GM18508 (cell line): ENCODE measurements at regions not wholly inside any gene's neighbourhood (a gene's known extent, or its start where the extent isn't known, plus 50 kb on each side); places are given as distances from the start of the nearest gene placed in this dataset.
"Not testable (repeated sequence)": the region's sequence is repeated elsewhere in the genome, so short reads cannot be mapped to it uniquely, and the experiment has no call there.

Experiments used
- ATAC-seq: cut with Tn5 transposase; IDR thresholded peaks from one replicate; pipeline ENCODE4 v1.9.1; 2021; ENCODE audit warnings: moderate number of reproducible peaks; ENCODE audit not compliant: insufficient read depth, unreplicated experiment

DNA sequence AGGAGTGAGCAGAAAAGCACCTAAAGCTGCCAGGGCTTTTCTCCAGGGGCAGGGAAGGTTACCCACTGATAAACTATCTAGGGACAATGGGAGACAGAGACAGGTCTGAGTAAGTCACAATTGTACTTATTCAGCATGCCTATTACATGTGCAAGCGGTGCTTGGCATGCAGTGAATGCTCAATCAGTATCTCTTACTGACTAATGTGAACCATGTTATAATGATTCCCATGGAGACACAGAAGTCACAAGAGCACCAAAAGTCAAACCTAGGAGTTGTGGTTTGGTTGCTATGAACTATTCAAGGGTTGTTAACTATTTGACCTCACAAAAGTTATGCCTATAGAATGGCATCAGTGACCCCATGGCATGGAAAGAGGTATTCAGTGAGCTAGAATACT is 50.0 kb upstream of the RASGRP1 start:
- ATAC-seq, result no peak

DNA sequence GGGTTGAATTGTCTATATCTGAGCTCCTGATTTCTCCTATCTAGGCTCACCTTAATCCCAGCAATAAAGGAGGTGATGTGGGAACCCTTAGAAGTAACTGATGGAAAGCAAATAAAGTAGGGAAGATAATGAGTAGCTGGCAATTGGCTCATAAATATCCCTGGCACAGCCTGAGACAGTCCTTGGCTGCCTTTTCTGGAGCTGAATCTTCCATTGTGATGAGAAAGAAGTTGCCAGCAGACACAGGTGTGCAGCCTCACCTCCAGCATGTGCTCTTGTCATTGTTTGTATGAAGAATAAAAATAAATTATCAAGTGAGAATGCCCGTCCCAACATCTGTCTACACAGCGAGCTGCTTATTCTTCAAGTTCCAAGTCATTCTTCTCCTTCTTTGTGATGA is 53.2 kb upstream of the RASGRP1 start:
- no peak for ATAC-seq

DNA sequence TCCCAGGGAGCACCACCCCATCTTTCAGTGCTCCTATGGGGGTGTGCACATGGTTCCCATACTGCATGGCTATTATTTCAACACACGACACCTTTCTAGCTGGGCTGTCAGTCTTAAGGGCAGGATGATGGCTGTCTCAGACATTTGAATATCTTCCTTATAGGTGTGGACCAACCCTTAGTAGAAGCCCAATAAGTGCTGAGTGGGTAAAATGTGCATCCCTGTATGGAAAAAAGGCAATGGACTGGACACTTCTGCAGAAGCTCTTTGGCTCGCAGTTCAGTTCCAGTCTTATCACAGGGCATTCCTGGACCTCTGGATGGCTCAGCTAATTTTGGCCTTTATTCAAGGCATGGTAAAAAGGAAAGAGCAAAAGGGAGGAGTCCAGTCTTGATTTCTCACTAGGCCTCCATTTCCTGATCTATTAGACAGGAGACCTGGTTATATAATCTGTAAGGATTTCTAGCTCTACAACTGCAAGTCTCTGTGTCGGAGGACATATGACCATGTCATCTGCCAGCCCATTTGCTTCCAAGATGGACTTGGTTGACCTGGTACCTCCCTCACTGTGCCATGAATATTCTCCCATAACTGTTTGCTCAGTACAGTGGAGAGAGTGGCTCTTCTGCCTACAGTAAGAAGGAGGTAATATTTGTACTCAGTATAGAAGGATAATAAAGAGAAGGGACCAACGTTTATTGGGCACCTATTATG is 53.8 kb upstream of the RASGRP1 start:
- ATAC-seq, result no peak

- ATAC-seq, result no peak
These were observed 55.5 kb upstream of the RASGRP1 start for GRCh38 chr15:38620098-38620497.

DNA sequence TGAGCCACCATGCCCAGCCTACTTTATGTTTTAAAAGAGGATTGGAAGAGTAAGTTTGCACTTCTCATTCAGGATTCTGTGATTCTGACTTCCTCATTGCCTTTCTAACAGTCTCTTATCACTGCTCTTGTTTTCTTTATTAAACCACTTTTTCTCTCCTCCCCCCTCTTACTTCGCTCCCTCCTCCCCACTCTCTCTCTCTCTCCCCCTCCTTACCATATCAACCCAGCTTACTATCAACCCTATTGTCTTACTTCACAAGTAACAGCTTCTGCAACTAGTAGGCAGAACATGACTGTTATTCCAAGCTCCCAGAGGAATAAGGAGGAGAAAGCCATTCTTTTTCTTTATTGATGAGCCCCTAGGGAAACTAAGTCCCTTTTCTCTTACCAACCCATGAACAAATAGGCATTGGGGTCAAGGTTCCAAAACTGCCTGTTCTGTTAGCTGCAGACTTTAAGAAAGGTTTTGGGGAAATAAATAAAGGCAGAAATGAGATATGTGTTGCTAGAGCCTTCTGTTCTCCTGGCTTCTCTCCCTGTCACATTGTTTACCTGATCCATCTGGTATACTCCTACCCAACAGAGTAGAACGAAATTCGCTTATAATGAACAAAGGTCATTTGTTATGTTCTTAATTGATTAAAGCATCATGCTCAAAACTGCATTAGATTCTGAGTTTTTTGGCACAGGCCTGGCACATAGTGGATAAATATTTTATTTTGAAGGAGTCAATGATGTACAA is 56.4 kb upstream of the RASGRP1 start:
- ATAC-seq, result no peak

- no peak for ATAC-seq
These were observed 57.7 kb upstream of the RASGRP1 start for GRCh38 chr15:38622304-38622703.

DNA sequence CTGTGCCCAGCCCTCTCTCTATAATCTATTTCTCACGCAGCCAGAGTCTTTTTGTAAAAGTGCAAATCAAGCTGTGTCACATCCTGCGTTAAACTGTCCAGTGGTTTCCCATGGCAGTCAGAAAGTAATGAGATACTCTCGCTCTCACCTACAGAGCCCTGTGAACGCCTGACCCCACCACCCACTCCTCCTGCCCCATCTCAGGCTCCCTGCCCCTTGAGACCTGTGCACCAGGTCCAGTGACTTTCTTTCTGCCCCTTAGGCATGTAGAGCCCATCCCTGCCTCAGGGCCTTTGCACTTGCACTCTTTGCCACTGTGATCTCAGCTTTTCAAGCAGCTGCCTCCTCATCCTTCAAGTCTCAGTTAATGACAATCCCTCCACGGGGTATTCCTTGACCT is 58.3 kb upstream of the RASGRP1 start:
- ATAC-seq, result no peak

DNA sequence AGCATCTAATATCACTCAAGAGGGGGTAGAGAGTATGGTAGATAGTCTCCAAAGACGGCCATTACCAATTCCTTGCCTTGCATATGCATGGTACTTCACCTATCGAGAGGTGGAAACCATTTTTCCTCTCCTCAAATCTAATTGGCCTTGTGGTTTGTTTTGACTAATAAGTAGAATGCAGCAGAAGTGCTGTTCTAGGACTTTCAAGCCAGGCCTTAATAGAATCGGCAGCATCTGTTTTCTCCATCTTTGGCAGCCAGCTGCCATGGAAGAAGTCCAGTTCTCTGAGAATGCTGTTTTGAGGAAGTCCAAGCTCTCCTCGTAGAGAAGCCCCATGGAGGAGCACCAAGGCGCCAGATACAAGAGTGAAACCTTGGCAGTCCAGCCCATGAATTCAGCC is 59.1 kb upstream of the RASGRP1 start:
- no peak for ATAC-seq

DNA sequence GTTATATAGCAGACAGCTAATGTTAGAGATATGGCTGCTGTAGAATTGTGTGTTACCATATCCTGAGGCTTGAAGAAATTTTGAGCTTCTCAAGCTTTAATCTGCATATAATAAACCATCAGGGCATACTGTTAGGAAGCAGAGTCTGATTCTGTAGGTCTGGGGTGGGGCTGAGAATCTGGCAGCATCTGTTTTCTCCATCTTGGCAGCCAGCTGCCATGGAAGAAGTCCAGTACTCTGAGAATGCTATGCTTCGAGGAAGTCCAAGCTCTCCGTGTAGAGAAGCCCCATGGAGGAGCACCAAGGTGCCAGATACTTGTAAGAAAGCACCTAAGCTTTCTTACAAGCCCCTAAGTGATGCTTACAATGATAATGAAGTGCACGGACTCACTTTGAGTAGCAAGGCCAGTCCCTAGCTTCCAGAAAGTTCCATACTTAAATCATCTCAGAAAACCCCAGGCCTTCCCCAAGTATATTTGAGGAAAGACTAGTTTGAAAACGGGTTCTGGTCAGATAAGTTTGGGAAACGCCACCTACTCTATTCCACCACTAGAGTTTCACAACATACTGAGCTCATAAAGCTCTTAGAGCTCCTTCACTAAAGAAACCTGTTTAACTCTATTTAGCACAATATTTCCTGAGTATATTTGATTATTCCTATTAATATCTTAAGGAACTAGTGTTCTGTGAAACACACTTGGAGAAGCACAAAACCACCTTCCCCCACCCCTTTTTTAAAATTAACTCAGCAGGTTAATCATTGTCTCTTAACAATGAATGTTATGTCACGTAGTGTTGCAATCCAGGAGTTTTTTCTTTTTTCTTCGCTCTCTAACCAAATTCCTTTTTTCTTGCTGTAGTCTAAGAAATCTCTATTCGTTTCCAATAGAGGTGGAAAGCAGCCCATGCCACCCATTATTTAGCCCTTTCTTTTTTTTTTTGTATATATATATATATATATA is 59.9 kb upstream of the RASGRP1 start:
- ATAC-seq, result no peak

- ATAC-seq, result no peak
These were observed 61.3 kb upstream of the RASGRP1 start for GRCh38 chr15:38625886-38626285.

DNA sequence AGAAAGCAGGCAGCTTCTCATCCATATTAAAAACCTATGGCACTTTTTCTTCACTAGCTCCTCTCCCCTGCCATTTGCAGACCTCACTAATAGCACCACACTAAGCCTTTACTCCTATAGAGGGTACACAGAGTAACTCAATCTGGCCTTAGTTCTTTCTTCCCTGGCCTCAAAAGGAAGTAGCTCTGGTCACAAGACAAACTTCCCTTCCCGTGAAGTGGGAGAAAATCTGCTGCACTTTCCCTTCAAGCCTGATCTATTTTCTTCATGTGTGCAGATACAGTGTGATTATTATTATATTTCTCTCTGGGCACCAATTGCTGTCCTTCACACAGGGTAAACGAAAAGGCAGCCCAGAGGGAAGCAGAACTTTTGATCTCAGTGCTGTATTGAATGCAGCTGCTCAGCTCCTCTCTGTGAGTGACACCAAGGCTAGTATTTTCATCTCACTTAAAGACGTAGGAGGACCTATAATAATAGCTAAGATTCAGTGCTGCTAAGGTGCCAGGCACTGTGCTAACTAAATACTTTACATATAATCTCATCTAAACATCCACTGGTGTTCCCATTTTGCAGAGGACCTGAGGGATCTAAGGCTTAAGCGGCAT is 61.9 kb upstream of the RASGRP1 start:
- no peak for ATAC-seq

GRCh38 chr15:38627689-38628277 is 63.2 kb upstream of the RASGRP1 start:
- ATAC-seq, result no peak

DNA sequence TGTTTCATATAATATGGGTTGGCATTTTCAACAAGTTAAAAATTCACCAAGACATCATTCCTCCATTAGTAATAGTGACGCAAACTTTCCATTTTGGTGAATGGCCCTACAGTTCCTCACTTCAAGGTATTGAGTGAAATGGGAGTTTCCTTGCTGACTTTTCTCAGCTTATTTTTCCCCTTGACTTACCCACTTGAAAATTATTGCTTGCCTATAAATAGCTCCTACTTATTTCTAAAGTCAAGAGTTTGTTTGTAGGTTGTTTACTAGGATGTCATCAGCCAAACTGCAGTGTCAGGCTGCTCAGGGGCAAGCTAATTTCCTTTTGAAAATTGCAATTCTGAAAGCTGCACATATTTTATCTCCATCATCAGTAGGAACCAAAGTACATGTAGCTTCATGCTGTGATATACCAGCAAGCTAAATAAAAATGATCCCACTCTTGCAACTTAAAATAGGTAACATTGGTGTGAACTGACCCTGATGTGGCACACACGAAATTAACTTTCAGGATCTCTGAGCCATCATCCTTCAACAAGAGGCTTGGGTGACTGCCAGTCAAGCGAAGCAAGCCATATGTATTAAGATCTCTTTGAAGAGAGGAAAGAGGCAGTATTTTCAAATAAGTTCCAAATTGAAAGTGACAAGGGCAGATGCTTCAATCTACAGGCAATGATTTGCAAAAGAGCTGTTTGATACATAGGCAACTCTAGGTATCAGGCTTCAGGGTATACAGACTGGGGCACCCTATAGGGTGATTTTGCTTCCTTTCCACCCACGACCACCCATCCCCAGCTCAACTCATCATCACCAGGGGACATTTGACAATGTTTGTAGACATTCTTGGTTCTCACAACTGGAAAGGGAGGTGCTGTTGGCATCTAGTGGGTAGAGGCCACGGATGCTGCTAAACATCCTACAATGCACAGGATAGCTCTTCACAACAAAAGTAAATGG is 66.8 kb upstream of the RASGRP1 start:
- no peak for ATAC-seq

DNA sequence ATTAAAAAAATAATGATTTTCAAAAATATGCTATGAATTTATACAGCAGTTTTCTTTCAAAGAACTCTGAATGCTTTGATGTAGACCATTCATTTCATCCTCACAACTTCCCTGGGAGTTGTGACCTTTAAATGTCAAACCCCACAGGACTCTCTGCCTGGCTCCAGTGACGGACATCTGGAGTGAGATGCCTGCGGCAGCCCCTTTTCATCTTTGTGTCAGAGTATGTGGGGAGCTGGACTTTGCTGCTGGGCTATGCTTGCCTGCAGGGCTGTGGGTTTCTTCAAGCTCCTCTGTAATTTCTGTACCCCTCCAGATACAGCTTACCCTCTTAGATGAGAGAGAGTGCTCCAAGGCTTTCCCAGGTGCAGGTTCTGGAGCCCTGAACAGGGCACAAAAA is 70.6 kb upstream of the RASGRP1 start:
- no peak for ATAC-seq

- no peak for ATAC-seq
These were observed 72.0 kb upstream of the RASGRP1 start for GRCh38 chr15:38636597-38636996.

DNA sequence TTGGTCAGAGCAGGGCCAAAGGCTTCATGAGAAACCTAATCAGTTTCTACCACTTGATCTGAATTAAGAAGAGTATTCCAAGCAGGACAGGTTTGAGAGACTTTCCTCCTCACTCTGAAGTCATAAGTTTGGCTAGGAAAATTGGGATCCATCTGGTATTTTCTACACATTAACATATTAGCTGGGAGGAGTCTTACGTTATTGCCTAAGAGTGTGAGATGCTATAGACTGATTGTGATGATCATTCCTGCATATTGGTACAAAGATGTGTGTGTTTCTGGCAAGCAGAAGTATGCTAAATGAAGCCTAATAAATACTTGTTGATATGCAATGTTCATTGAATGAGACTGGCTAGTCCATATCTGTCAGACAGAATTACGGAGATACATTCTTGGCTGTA is 73.5 kb upstream of the RASGRP1 start:
- ATAC-seq, result no peak

- ATAC-seq, result no peak
These were observed 74.2 kb upstream of the RASGRP1 start for GRCh38 chr15:38638811-38639210.

GRCh38 chr15:38642689-38643270 is 78.2 kb upstream of the RASGRP1 start:
- ATAC-seq, result no peak

DNA sequence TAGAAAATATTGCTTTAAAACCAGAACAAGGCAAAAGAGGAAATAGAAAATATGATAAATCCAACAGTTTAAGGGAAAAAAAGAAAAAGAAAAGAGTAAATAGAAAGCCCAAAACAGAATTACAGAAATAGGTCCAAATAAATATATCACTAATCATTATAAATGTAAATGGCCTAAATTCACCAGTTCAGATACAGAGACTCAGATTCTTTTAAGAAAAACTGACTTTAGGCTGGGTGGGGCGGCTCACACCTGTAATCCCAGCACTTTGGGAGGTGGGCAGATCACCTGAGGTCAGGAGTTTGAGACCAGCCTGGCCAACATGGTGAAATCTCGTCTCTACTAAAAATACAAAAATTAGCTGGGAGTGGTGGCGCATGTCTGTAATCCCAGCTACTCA is 79.7 kb upstream of the RASGRP1 start:
- not testable (repeated sequence) for ATAC-seq
